Epithelial cell of esophagus (primary cell): ENCODE measurements at regions not wholly inside any gene's neighbourhood (a gene's known extent, or its start where the extent isn't known, plus 50 kb on each side); places are given as distances from the start of the nearest gene placed in this dataset.
"Not testable (repeated sequence)": the region's sequence is repeated elsewhere in the genome, so short reads cannot be mapped to it uniquely, and the experiment has no call there.

Experiments used
- DNase-seq: peaks from one replicate; pipeline ENCODE4 v3.0.0; 2010; ENCODE audit warnings: low read depth
- H3K4me3 ChIP-seq: 2 replicates; pipeline ENCODE4 v1.5.1; 2011; ENCODE audit warnings: mild to moderate bottlenecking, low read length, control low read depth
- TF ChIP-seq, protein P1 (sequence below): IDR thresholded peaks from 2 replicates; pipeline ENCODE4 v1.5.1; 2011; ENCODE audit warnings: low read depth, mild to moderate bottlenecking, low read length, control low read depth, inconsistent platforms; ENCODE audit not compliant: insufficient read depth; ENCODE audit errors: missing control alignments

- DNase-seq = no peak
- TF ChIP-seq, protein P1, sequence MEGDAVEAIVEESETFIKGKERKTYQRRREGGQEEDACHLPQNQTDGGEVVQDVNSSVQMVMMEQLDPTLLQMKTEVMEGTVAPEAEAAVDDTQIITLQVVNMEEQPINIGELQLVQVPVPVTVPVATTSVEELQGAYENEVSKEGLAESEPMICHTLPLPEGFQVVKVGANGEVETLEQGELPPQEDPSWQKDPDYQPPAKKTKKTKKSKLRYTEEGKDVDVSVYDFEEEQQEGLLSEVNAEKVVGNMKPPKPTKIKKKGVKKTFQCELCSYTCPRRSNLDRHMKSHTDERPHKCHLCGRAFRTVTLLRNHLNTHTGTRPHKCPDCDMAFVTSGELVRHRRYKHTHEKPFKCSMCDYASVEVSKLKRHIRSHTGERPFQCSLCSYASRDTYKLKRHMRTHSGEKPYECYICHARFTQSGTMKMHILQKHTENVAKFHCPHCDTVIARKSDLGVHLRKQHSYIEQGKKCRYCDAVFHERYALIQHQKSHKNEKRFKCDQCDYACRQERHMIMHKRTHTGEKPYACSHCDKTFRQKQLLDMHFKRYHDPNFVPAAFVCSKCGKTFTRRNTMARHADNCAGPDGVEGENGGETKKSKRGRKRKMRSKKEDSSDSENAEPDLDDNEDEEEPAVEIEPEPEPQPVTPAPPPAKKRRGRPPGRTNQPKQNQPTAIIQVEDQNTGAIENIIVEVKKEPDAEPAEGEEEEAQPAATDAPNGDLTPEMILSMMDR = no peak
- H3K4me3 ChIP-seq = no peak overlapping the region
Observed at GRCh38 chr19:21607449-21607848, 102.0 kb downstream of the ZNF429 start.

GRCh38 chr19:21607011-21607410 lies 101.6 kb downstream of the ZNF429 start:
- not testable (repeated sequence) for H3K4me3 ChIP-seq

DNA sequence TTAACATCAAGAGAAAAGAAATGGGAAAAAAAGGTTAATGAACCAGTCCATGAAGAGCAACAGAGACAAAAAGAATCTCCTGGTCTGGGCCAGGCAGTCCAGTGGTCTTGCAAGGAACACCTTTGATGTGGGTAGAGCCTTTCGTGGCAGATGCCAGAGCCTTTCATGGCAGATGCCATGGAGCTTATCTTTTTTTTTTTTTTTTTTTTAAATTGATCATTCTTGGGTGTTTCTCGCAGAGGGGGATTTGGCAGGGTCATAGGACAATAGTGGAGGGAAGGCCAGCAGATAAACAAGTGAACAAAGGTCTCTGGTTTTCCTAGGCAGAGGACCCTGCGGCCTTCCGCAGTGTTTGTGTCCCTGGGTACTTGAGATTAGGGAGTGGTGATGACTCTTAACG lies 100.9 kb downstream of the ZNF429 start:
- not testable (repeated sequence) for H3K4me3 ChIP-seq, DNase-seq

More at GRCh38 chr19:21607011-21607410, 101.6 kb downstream of the ZNF429 start:
- DNase-seq = not testable (repeated sequence)

- H3K4me3 ChIP-seq = peak overlapping the region; percentile 40
- TF ChIP-seq, protein P1 = no peak
- peak; percentile 73 for DNase-seq
Observed at GRCh38 chr19:21604951-21605476, 99.6 kb downstream of the ZNF429 start.
